Gastrocnemius medialis (tissue), 4 donors: ENCODE measurements at regions not wholly inside any gene's neighbourhood (a gene's known extent, or its start where the extent isn't known, plus 50 kb on each side); places are given as distances from the start of the nearest gene placed in this dataset.

Source experiments
- CTCF ChIP-seq, 5 experiments: fragments of 450-650 bp in 3 of 5; fragments of 200-600 bp in 2 of 5; sonication (generic) in 2 of 5; IDR thresholded peaks in 4 of 5; conservative IDR thresholded peaks in 1 of 5; 1 replicate in 4 of 5; 2 replicates in 1 of 5; pipeline ENCODE4 v1.5.1; 2016 to 2019; ENCODE audit warnings: antibody characterized with exemption in 5 of 5, mild to moderate bottlenecking in 3 of 5, moderate library complexity in 3 of 5
- POLR2A ChIP-seq, 2 donors: fragments of 450-650 bp; IDR thresholded peaks; one replicate each; pipeline ENCODE4 v1.6.1; 2017; ENCODE audit warnings: antibody characterized with exemption in 2 of 2, mild to moderate bottlenecking in 2 of 2, moderate library complexity in 2 of 2

- TF ChIP-seq CTCF (IDR thresholded peaks at IDR 0.05 in 4 of 5, conservative IDR thresholded peaks at IDR 0.05 in 1 of 5) (no peak), POLR2A (IDR thresholded peaks at IDR 0.05) (no peak)
Measured at GRCh38 chr4:57320849-57321248, 210.7 kb upstream of the IGFBP7 start.
